Upper lobe of left lung (tissue), 4 donors: ENCODE measurements at regions not wholly inside any gene's neighbourhood (a gene's known extent, or its start where the extent isn't known, plus 50 kb on each side); places are given as distances from the start of the nearest gene placed in this dataset.

Source experiments
- POLR2A ChIP-seq, 4 donors: fragments of 450-650 bp; IDR thresholded peaks; one replicate each; pipeline ENCODE4 v1.5.1; 2016 to 2017; ENCODE audit warnings: antibody characterized with exemption in 4 of 4, mild to moderate bottlenecking in 2 of 4
- TF ChIP-seq, protein P1 (sequence below), 6 experiments: fragments of 450-650 bp in 4 of 6; fragments of 200-600 bp in 2 of 6; sonication (generic) in 2 of 6; IDR thresholded peaks; one replicate each; pipeline ENCODE4 v1.5.1; 2016 to 2019; ENCODE audit warnings: antibody characterized with exemption in 6 of 6

DNA sequence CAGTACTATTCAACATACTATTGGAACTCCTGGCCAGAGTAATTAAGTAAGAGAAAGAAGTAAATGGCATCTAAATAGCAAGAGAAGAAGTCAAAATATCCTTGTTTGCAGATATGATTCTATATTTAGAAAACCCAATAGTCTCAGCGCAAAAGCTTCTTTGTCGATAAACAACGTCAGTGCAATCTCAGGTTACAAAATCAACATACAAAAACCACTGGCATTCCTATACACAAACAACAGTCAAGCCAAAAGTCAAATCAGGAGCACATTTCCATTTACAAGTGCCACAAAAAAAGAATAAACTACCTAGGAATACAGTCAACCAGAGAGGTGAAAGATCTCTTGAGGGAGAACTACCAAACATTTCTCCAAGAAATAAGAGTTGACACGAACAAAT is 1901.9 kb upstream of the ACO1 start:
- TF ChIP-seq POLR2A (IDR thresholded peaks at IDR 0.05) = no peak
- TF ChIP-seq, protein P1, sequence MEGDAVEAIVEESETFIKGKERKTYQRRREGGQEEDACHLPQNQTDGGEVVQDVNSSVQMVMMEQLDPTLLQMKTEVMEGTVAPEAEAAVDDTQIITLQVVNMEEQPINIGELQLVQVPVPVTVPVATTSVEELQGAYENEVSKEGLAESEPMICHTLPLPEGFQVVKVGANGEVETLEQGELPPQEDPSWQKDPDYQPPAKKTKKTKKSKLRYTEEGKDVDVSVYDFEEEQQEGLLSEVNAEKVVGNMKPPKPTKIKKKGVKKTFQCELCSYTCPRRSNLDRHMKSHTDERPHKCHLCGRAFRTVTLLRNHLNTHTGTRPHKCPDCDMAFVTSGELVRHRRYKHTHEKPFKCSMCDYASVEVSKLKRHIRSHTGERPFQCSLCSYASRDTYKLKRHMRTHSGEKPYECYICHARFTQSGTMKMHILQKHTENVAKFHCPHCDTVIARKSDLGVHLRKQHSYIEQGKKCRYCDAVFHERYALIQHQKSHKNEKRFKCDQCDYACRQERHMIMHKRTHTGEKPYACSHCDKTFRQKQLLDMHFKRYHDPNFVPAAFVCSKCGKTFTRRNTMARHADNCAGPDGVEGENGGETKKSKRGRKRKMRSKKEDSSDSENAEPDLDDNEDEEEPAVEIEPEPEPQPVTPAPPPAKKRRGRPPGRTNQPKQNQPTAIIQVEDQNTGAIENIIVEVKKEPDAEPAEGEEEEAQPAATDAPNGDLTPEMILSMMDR (IDR thresholded peaks at IDR 0.05) = no peak
